H1 (cell line): ENCODE measurements at regions not wholly inside any gene's neighbourhood (a gene's known extent, or its start where the extent isn't known, plus 50 kb on each side); places are given as distances from the start of the nearest gene placed in this dataset.

ENCODE experiments used
- CTCF ChIA-PET: fragments of 300-600 bp; sonication (Branson Sonifier 250); formaldehyde crosslinking; loops from one replicate; lab custom pipeline; 2021; ENCODE audit not compliant: partially characterized antibody; lab: Charles Lee
- POLR2A ChIA-PET: fragments of 300-600 bp; sonication (Branson Sonifier 250); formaldehyde crosslinking; loops from one replicate; lab custom pipeline; 2021; ENCODE audit warnings: inconsistent platforms; ENCODE audit not compliant: partially characterized antibody; lab: Charles Lee
- DNase-seq, 2 experiments: peaks; one replicate each; pipeline versions ENCODE4 v3.0.0 to v3.0.0-alpha.2; 2010 to 2022; ENCODE audit warnings: low spot score in 2 of 2, low read depth in 1 of 2, mixed read lengths in 1 of 2
- FAIRE-seq: peaks from 2 replicates; lab custom pipeline; 2011; peaks lifted over from hg19 to GRCh38; lab: Jason Lieb, UNC
- H2AFZ ChIP-seq: 2 replicates; pipeline ENCODE4 v1.8.1; 2012; ENCODE audit warnings: low read length, inconsistent platforms
- H2AK5ac ChIP-seq: 2 replicates; pipeline ENCODE4 v1.6.1; 2013; ENCODE audit warnings: low read depth, low read length
- H2BK120ac ChIP-seq: replicated peaks from 2 replicates; pipeline ENCODE3; 2013; ENCODE audit warnings: low read depth, low read length, inconsistent platforms
- H2BK12ac ChIP-seq: 2 replicates; pipeline ENCODE4 v1.6.1; 2013; ENCODE audit warnings: low read depth, low read length
- H2BK15ac ChIP-seq: 2 replicates; pipeline ENCODE4 v1.6.1; 2013; ENCODE audit warnings: low read length
- H2BK20ac ChIP-seq: 2 replicates; pipeline ENCODE4 v1.6.1; 2013; ENCODE audit warnings: low read length
- H2BK5ac ChIP-seq: 2 replicates; pipeline ENCODE4 v1.6.1; 2013; ENCODE audit warnings: low read depth, low read length
- H3K14ac ChIP-seq: 2 replicates; pipeline ENCODE4 v1.6.1; 2013; ENCODE audit warnings: inconsistent platforms; ENCODE audit not compliant: insufficient read length
- H3K18ac ChIP-seq: 2 replicates; pipeline ENCODE4 v1.6.1; 2013; ENCODE audit warnings: low read length; ENCODE audit errors: extremely low read depth
- H3K23ac ChIP-seq: 2 replicates; pipeline ENCODE4 v1.6.1; 2013; ENCODE audit warnings: inconsistent platforms; ENCODE audit not compliant: insufficient read length
- H3K23me2 ChIP-seq: 2 replicates; pipeline ENCODE4 v1.6.1; 2013; ENCODE audit warnings: low read depth, low read length
- H3K27ac ChIP-seq: 2 replicates; pipeline ENCODE4 v1.6.1; 2011; ENCODE audit warnings: low read depth, low read length, inconsistent platforms
- H3K27me3 ChIP-seq, 4 experiments: replicated peaks in 1 of 4; 1 replicate in 1 of 4; 2 replicates in 3 of 4; pipeline versions ENCODE4 v1.6.1 to v1.8.1; 2011 to 2013; ENCODE audit warnings: low read length in 3 of 4, mild to moderate bottlenecking in 3 of 4, inconsistent platforms in 2 of 4, mixed read lengths in 2 of 4, moderate library complexity in 1 of 4; ENCODE audit not compliant: control insufficient read depth in 3 of 4, insufficient read depth in 3 of 4; ENCODE audit errors: extremely low read depth in 1 of 4
- H3K36me3 ChIP-seq, 4 experiments: 2 replicates each; pipeline versions ENCODE4 v1.6.1 to v1.8.1; 2011 to 2013; ENCODE audit warnings: mild to moderate bottlenecking in 4 of 4, low read length in 3 of 4, moderate library complexity in 2 of 4, control low read depth in 1 of 4, inconsistent platforms in 1 of 4; ENCODE audit not compliant: insufficient read depth in 4 of 4, control insufficient read depth in 2 of 4
- H3K4ac ChIP-seq: replicated peaks from 2 replicates; pipeline ENCODE3; 2013; ENCODE audit warnings: low read length, low read depth, mixed read lengths, inconsistent platforms; ENCODE audit not compliant: insufficient read length
- H3K4me1 ChIP-seq, 4 experiments: replicated peaks in 1 of 4; 1 replicate in 1 of 4; 2 replicates in 3 of 4; pipeline versions ENCODE4 v1.6.1 to v1.8.1; 2011 to 2013; ENCODE audit warnings: low read length in 3 of 4, inconsistent platforms in 2 of 4, mixed read lengths in 1 of 4; ENCODE audit not compliant: insufficient read depth in 4 of 4, control insufficient read depth in 3 of 4
- H3K4me2 ChIP-seq, 2 experiments: 2 replicates each; pipeline versions ENCODE4 v1.6.1 to v1.8.1; 2011 to 2013; ENCODE audit warnings: low read depth in 2 of 2, low read length in 2 of 2, control low read depth in 1 of 2, inconsistent platforms in 1 of 2, mild to moderate bottlenecking in 1 of 2; ENCODE audit not compliant: insufficient read depth in 1 of 2
- H3K4me3 ChIP-seq, 4 experiments: fragments of 200-600, 300-600 bp in 1 of 4; sonication (generic), shearing (Covaris generic), sonication (Bioruptor Twin) in 1 of 4; 2 replicates each; pipeline versions ENCODE4 v1.5.1 to v1.8.1; 2011 to 2016; ENCODE audit warnings: low read length in 4 of 4, low read depth in 3 of 4, control low read depth in 2 of 4, inconsistent platforms in 2 of 4, mild to moderate bottlenecking in 2 of 4, mixed read lengths in 1 of 4, moderate library complexity in 1 of 4; ENCODE audit not compliant: insufficient read depth in 2 of 4; ENCODE audit errors: extremely low read depth in 1 of 4
- H3K56ac ChIP-seq: replicated peaks from 2 replicates; pipeline ENCODE3; 2013; ENCODE audit warnings: low read depth, mild to moderate bottlenecking, mixed read lengths, low read length, inconsistent platforms; ENCODE audit not compliant: insufficient read length
- H3K79me1 ChIP-seq: 2 replicates; pipeline ENCODE4 v1.6.1; 2013; ENCODE audit warnings: low read depth, low read length, control low read depth
- H3K79me2 ChIP-seq, 2 experiments: 2 replicates each; pipeline versions ENCODE4 v1.6.1 to v1.8.1; 2012 to 2013; ENCODE audit warnings: low read length in 2 of 2, mild to moderate bottlenecking in 2 of 2, inconsistent platforms in 1 of 2; ENCODE audit not compliant: insufficient read depth in 2 of 2, control insufficient read depth in 1 of 2
- H3K9ac ChIP-seq, 4 experiments: replicated peaks in 1 of 4; 1 replicate in 1 of 4; 2 replicates in 3 of 4; pipeline versions ENCODE4 v1.6.1 to v1.8.1; 2011 to 2013; ENCODE audit warnings: low read depth in 3 of 4, low read length in 3 of 4, control low read depth in 2 of 4, mild to moderate bottlenecking in 2 of 4, moderate library complexity in 2 of 4, inconsistent platforms in 1 of 4; ENCODE audit errors: extremely low read depth in 1 of 4
- H3K9me3 ChIP-seq, 2 experiments: 2 replicates each; pipeline versions ENCODE4 v1.6.1 to v1.8.1; 2012 to 2013; ENCODE audit warnings: mild to moderate bottlenecking in 2 of 2, moderate library complexity in 2 of 2, control low read depth in 1 of 2, inconsistent platforms in 1 of 2, low read depth in 1 of 2, low read length in 1 of 2, mixed read lengths in 1 of 2; ENCODE audit not compliant: insufficient read depth in 2 of 2
- H4K20me1 ChIP-seq, 2 experiments: replicated peaks in 1 of 2; 2 replicates each; pipeline versions ENCODE3 to v1.8.1; 2011 to 2013; ENCODE audit warnings: inconsistent platforms in 2 of 2, low read length in 2 of 2, mild to moderate bottlenecking in 1 of 2; ENCODE audit not compliant: insufficient read depth in 2 of 2, control insufficient read depth in 1 of 2
- H4K5ac ChIP-seq: 2 replicates; pipeline ENCODE4 v1.6.1; 2013; ENCODE audit warnings: low read length, low read depth, mixed read lengths, inconsistent platforms; ENCODE audit not compliant: insufficient read length
- H4K8ac ChIP-seq: 2 replicates; pipeline ENCODE4 v1.8.0; 2013; ENCODE audit warnings: mild to moderate bottlenecking, moderate library complexity, low read length, inconsistent platforms; ENCODE audit not compliant: insufficient read depth; ENCODE audit errors: extremely low read depth
- H4K91ac ChIP-seq: replicated peaks from 2 replicates; pipeline ENCODE3; 2013; ENCODE audit warnings: low read length, mixed read lengths, inconsistent platforms; ENCODE audit not compliant: insufficient read length
- WGBS, 2 experiments: shearing (Covaris generic) in 1 of 2; methylation state at CpG; one replicate each; pipeline versions ENCODE4 v1.1.6 to v1.1.7; 2013 to 2015; ENCODE audit warnings: low lambda C conversion rate in 2 of 2, mixed read lengths in 2 of 2, inconsistent platforms in 1 of 2, low coverage in 1 of 2, missing lambda C conversion rate in 1 of 2; ENCODE audit not compliant: insufficient replicate concordance in 2 of 2, insufficient coverage in 1 of 2, insufficient read length in 1 of 2; ENCODE audit errors: extremely low coverage in 1 of 2, missing lambda C conversion rate in 1 of 2; 5-methylcytosine and 5-hydroxymethylcytosine counted together

GRCh38 chr1:238830036-238830611, 556.2 kb upstream of the CHRM3 start:
- 95% methylated on average over 3 of the region's 3 CpGs; no CpG with 5 or more reads in 1 of the 2 experiments for WGBS, 2 experiments
- POLR2A ChIA-PET, result no interaction called here
- H3K56ac ChIP-seq, result no peak overlapping the region

More at GRCh38 chr1:238830036-238830611, 556.2 kb upstream of the CHRM3 start:
- Histone ChIP-seq H4K5ac (no peak overlapping the region), H3K36me3 (no peaks in the 10 kb centered on the region), H3K4me1 (no peaks in the 10 kb centered on the region), H3K79me2 (no peaks in the 10 kb centered on the region), H3K27ac (no peak overlapping the region), H3K4me2 (no peak overlapping the region), H3K23ac (no peak overlapping the region), H2BK120ac (no peak overlapping the region), H3K9ac (no peak overlapping the region), H3K23me2 (no peaks in the 10 kb centered on the region), H3K4me3 (no peak overlapping the region), H4K91ac (no peak overlapping the region), H3K18ac (no peak overlapping the region), H2BK12ac (no peak overlapping the region), H2BK20ac (no peak overlapping the region), H3K79me1 (no peaks in the 10 kb centered on the region), H4K20me1 (no peaks in the 10 kb centered on the region), H2BK5ac (no peak overlapping the region), H4K8ac (no peak overlapping the region), H2AFZ (no peak overlapping the region), H2AK5ac (no peak overlapping the region), H3K27me3 (peaks cover 0 to 3% (median 0%) of the 10 kb centered on the region in 4 experiments; a peak in 1 of 7 replicates), H3K14ac (no peak overlapping the region), H3K4ac (no peak overlapping the region), H3K9me3 (peaks cover 8 to 19% of the 10 kb centered on the region in 2 experiments), H2BK15ac (no peak overlapping the region)
- FAIRE-seq (no peak), DNase-seq (no peak)
- CTCF ChIA-PET, result no interaction called here
